Glomerular visceral epithelial cell (primary cell): ENCODE measurements at regions not wholly inside any gene's neighbourhood (a gene's known extent, or its start where the extent isn't known, plus 50 kb on each side); places are given as distances from the start of the nearest gene placed in this dataset.
"Not testable (repeated sequence)": the region's sequence is repeated elsewhere in the genome, so short reads cannot be mapped to it uniquely, and the experiment has no call there.

Source experiments
- DNase-seq: peaks from one replicate; pipeline ENCODE4 v3.0.0-alpha.2; 2016; ENCODE audit errors: extremely low spot score

- DNase-seq, result no peak
Observed at GRCh38 chr13:66237411-66238062, 992.6 kb downstream of the PCDH9 start.

- DNase-seq, result no peak
Observed at GRCh38 chr13:66234159-66234558, 996.0 kb downstream of the PCDH9 start.

GRCh38 chr13:66231958-66232357, 998.2 kb downstream of the PCDH9 start:
- DNase-seq, result not testable (repeated sequence)

- DNase-seq, result no peak
Observed at GRCh38 chr13:66225072-66225471, 1005.1 kb downstream of the PCDH9 start.

- no peak for DNase-seq
Observed at GRCh38 chr13:66224663-66225062, 1005.5 kb downstream of the PCDH9 start.

GRCh38 chr13:66222926-66223325, 1007.2 kb downstream of the PCDH9 start:
- DNase-seq, result no peak

- DNase-seq, result no peak
Observed at GRCh38 chr13:66222127-66222526, 1008.0 kb downstream of the PCDH9 start.

- DNase-seq, result no peak
Observed at GRCh38 chr13:66219506-66219905, 1010.6 kb downstream of the PCDH9 start.

GRCh38 chr13:66218583-66218982, 1011.6 kb downstream of the PCDH9 start:
- DNase-seq, result no peak

GRCh38 chr13:66216728-66217127, 1013.4 kb downstream of the PCDH9 start:
- DNase-seq, result no peak

- no peak for DNase-seq
Observed at GRCh38 chr13:66214467-66214866, 1015.7 kb downstream of the PCDH9 start.

- DNase-seq, result no peak
Observed at GRCh38 chr13:66212511-66212910, 1017.6 kb downstream of the PCDH9 start.

GRCh38 chr13:66210677-66211076, 1019.5 kb downstream of the PCDH9 start:
- peak; percentile 83 for DNase-seq

GRCh38 chr13:66208589-66208988, 1021.5 kb downstream of the PCDH9 start:
- DNase-seq, result no peak

GRCh38 chr13:66207610-66208009, 1022.5 kb downstream of the PCDH9 start:
- DNase-seq, result no peak

GRCh38 chr13:66205807-66206206, 1024.3 kb downstream of the PCDH9 start:
- no peak for DNase-seq

GRCh38 chr13:66200555-66200954, 1029.6 kb downstream of the PCDH9 start:
- no peak for DNase-seq

- DNase-seq, result no peak
Observed at GRCh38 chr13:66195238-66195637, 1034.9 kb downstream of the PCDH9 start.

GRCh38 chr13:66189986-66190385, 1040.2 kb downstream of the PCDH9 start:
- no peak for DNase-seq

GRCh38 chr13:66180836-66181235, 1049.3 kb downstream of the PCDH9 start:
- no peak for DNase-seq

GRCh38 chr13:66171920-66172319, 1058.2 kb downstream of the PCDH9 start:
- no peak for DNase-seq

GRCh38 chr13:66162470-66162869, 1067.7 kb downstream of the PCDH9 start:
- no peak for DNase-seq

GRCh38 chr13:66159511-66159910, 1070.6 kb downstream of the PCDH9 start:
- peak; percentile 8 for DNase-seq

- no peak for DNase-seq
Observed at GRCh38 chr13:66154976-66155375, 1075.2 kb downstream of the PCDH9 start.
